Testis (tissue), 2 donors: ENCODE measurements at regions not wholly inside any gene's neighbourhood (a gene's known extent, or its start where the extent isn't known, plus 50 kb on each side); places are given as distances from the start of the nearest gene placed in this dataset.

Source experiments
- DNase-seq: peaks from one replicate; pipeline ENCODE4 v3.0.0-alpha.2; 2019
- H3K27ac ChIP-seq, 2 donors: fragments of 200-600 bp; sonication (generic); one replicate each; pipeline ENCODE4 v1.5.1; 2019
- H3K27me3 ChIP-seq: fragments of 200-600 bp; sonication (generic); one replicate; pipeline ENCODE4 v1.5.1; 2019
- H3K36me3 ChIP-seq: fragments of 200-600 bp; sonication (generic); one replicate; pipeline ENCODE4 v1.5.1; 2017; ENCODE audit warnings: low read depth; ENCODE audit errors: missing control alignments
- H3K4me1 ChIP-seq: fragments of 200-600 bp; sonication (generic); one replicate; pipeline ENCODE4 v1.5.1; 2019
- H3K4me3 ChIP-seq, 2 donors: fragments of 200-600 bp; sonication (generic); one replicate each; pipeline ENCODE4 v1.5.1; 2017 to 2019
- H3K9me3 ChIP-seq: fragments of 200-600 bp; sonication (generic); one replicate; pipeline ENCODE4 v1.5.1; 2017
- CTCF ChIP-seq, 3 experiments: fragments of 450-650 bp in 2 of 3; fragments of 200-600 bp in 1 of 3; sonication (generic) in 1 of 3; IDR thresholded peaks; one replicate each; pipeline ENCODE4 v1.5.1; 2016 to 2019; ENCODE audit warnings: antibody characterized with exemption in 3 of 3, mild to moderate bottlenecking in 2 of 3, moderate library complexity in 1 of 3
- POLR2A ChIP-seq: fragments of 450-650 bp; IDR thresholded peaks from one replicate; pipeline ENCODE4 v1.6.1; 2017; ENCODE audit warnings: antibody characterized with exemption, mild to moderate bottlenecking, moderate library complexity
- WGBS, 2 donors: methylation state at CpG; one replicate each; pipeline ENCODE4 v1.1.5; 2018; 5-methylcytosine and 5-hydroxymethylcytosine counted together
- intact Hi-C: fragments of 100-400 bp; cut with DNase I; formaldehyde crosslinking; loops from one replicate; pipeline ENCODE4 v1.15.1; 2023; ENCODE audit warnings: low total_unique reads

GRCh38 chr14:38394767-38395166 lies 138.9 kb upstream of the CLEC14A start:
- no peak for DNase-seq
- Histone ChIP-seq H3K9me3 (no peaks in the 10 kb centered on the region), H3K27ac (no peak overlapping the region), H3K27me3 (no peaks in the 10 kb centered on the region), H3K4me1 (no peaks in the 10 kb centered on the region), H3K36me3 (no peaks in the 10 kb centered on the region), H3K4me3 (no peak overlapping the region)
- TF ChIP-seq CTCF (IDR thresholded peaks at IDR 0.05) (no peak), POLR2A (no peak)
- intact Hi-C loops, result no loop called here

GRCh38 chr14:38394064-38394463 lies 138.2 kb upstream of the CLEC14A start:
- Histone ChIP-seq H3K27ac (no peak overlapping the region), H3K36me3 (no peaks in the 10 kb centered on the region), H3K27me3 (no peaks in the 10 kb centered on the region), H3K4me3 (no peak overlapping the region), H3K4me1 (no peaks in the 10 kb centered on the region), H3K9me3 (no peaks in the 10 kb centered on the region)
- WGBS, 2 donors, result 77 to 81% methylated on average over 2 of the region's 2 CpGs
- TF ChIP-seq POLR2A (no peak), CTCF (IDR thresholded peaks at IDR 0.05) (no peak)
- intact Hi-C loops, result no loop called here
- no peak for DNase-seq

GRCh38 chr14:38391334-38391733 lies 135.4 kb upstream of the CLEC14A start:
- TF ChIP-seq CTCF (IDR thresholded peaks at IDR 0.05) (no peak), POLR2A (no peak)
- Histone ChIP-seq H3K4me1 (no peaks in the 10 kb centered on the region), H3K4me3 (no peak overlapping the region), H3K9me3 (no peaks in the 10 kb centered on the region), H3K36me3 (no peaks in the 10 kb centered on the region), H3K27ac (no peak overlapping the region), H3K27me3 (no peaks in the 10 kb centered on the region)
- intact Hi-C loops, result no loop called here
- DNase-seq, result no peak

- H3K9me3 ChIP-seq, result no peaks in the 10 kb centered on the region
- no peak overlapping the region for H3K4me3 ChIP-seq
- no peaks in the 10 kb centered on the region for H3K4me1 ChIP-seq
- intact Hi-C loops, result no loop called here
- 52 to 53% methylated on average over 1 of the region's 1 CpG for WGBS, 2 donors
- DNase-seq, result no peak
- no peak overlapping the region for H3K27ac ChIP-seq
- no peak for TF ChIP-seq POLR2A
- TF ChIP-seq CTCF (IDR thresholded peaks at IDR 0.05), result no peak
- no peaks in the 10 kb centered on the region for H3K36me3 ChIP-seq
- no peaks in the 10 kb centered on the region for H3K27me3 ChIP-seq
Observed at GRCh38 chr14:38389681-38390080, 133.8 kb upstream of the CLEC14A start.

GRCh38 chr14:38387821-38388220 lies 131.9 kb upstream of the CLEC14A start:
- no peaks in the 10 kb centered on the region for H3K36me3 ChIP-seq
- no peaks in the 10 kb centered on the region for H3K9me3 ChIP-seq
- no peak for TF ChIP-seq POLR2A
- no peak for TF ChIP-seq CTCF (IDR thresholded peaks at IDR 0.05)
- intact Hi-C loops, result no loop called here
- no peak overlapping the region for H3K4me3 ChIP-seq
- DNase-seq, result no peak
- no peaks in the 10 kb centered on the region for H3K4me1 ChIP-seq
- WGBS, 2 donors, result 63 to 72% methylated on average over 2 of the region's 2 CpGs
- no peak overlapping the region for H3K27ac ChIP-seq
- no peaks in the 10 kb centered on the region for H3K27me3 ChIP-seq
